Brain microvascular endothelial cell (primary cell): ENCODE measurements at regions not wholly inside any gene's neighbourhood (a gene's known extent, or its start where the extent isn't known, plus 50 kb on each side); places are given as distances from the start of the nearest gene placed in this dataset.

ENCODE experiments used
- DNase-seq: peaks from one replicate; pipeline ENCODE4 v3.0.0-alpha.2; 2020
- H3K27ac ChIP-seq: fragments of 250-450 bp; sonication (Bioruptor Pico); 2 replicates; pipeline ENCODE4 v1.5.1; 2020; ENCODE audit warnings: mild to moderate bottlenecking, moderate library complexity
- H3K27me3 ChIP-seq: fragments of 250-450 bp; sonication (Bioruptor Pico); replicated peaks from 2 replicates; pipeline ENCODE4 v1.5.1; 2020; ENCODE audit warnings: mild to moderate bottlenecking
- H3K36me3 ChIP-seq: fragments of 250-450 bp; sonication (Bioruptor Pico); replicated peaks from 2 replicates; pipeline ENCODE4 v1.5.1; 2020; ENCODE audit warnings: mild to moderate bottlenecking
- H3K4me3 ChIP-seq: 2 replicates; pipeline ENCODE4 v1.5.1; 2011; ENCODE audit warnings: low read depth, mild to moderate bottlenecking, control low read depth, low read length, moderate library complexity
- in situ Hi-C: cut with HindIII; loops from 2 replicates; pipeline ENCODE4 v1.10.0; 2017; ENCODE audit warnings: low sequenced_read_pairs, low pct_ligation_motif_present
- TF ChIP-seq, protein P1 (sequence below): IDR thresholded peaks from 2 replicates; pipeline ENCODE4 v1.5.1; 2011; ENCODE audit warnings: low read depth, mild to moderate bottlenecking, moderate library complexity, low read length, control low read depth, inconsistent platforms; ENCODE audit errors: missing control alignments

DNA sequence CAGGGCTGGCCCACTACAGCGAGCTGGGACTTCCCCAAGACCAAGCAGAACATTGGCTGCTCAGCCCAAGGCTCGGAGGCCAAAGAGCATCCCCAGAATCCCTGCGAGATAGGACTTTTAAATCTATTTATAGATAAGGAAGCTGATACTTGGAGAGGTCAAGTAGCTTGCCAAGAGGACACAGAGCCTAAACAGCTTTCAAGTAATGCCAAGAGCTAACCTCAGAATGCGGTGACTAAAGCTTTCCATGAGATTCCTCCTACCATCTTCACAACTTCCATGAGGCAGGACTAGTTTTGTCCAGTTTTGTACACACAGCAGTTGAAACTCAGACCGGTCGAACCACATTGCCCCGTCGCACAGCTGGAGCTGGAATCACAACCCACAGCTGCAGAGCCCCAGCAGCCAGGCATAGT lies 168.1 kb upstream of the TOP1 start:
- in situ Hi-C loops = no loop called here
- DNase-seq = peak; percentile 71
- no peak overlapping the region for H3K27ac ChIP-seq
- H3K36me3 ChIP-seq = no peaks in the 10 kb centered on the region
- TF ChIP-seq, protein P1, sequence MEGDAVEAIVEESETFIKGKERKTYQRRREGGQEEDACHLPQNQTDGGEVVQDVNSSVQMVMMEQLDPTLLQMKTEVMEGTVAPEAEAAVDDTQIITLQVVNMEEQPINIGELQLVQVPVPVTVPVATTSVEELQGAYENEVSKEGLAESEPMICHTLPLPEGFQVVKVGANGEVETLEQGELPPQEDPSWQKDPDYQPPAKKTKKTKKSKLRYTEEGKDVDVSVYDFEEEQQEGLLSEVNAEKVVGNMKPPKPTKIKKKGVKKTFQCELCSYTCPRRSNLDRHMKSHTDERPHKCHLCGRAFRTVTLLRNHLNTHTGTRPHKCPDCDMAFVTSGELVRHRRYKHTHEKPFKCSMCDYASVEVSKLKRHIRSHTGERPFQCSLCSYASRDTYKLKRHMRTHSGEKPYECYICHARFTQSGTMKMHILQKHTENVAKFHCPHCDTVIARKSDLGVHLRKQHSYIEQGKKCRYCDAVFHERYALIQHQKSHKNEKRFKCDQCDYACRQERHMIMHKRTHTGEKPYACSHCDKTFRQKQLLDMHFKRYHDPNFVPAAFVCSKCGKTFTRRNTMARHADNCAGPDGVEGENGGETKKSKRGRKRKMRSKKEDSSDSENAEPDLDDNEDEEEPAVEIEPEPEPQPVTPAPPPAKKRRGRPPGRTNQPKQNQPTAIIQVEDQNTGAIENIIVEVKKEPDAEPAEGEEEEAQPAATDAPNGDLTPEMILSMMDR = no peak
- H3K27me3 ChIP-seq = no peaks in the 10 kb centered on the region
- no peak overlapping the region for H3K4me3 ChIP-seq

DNA sequence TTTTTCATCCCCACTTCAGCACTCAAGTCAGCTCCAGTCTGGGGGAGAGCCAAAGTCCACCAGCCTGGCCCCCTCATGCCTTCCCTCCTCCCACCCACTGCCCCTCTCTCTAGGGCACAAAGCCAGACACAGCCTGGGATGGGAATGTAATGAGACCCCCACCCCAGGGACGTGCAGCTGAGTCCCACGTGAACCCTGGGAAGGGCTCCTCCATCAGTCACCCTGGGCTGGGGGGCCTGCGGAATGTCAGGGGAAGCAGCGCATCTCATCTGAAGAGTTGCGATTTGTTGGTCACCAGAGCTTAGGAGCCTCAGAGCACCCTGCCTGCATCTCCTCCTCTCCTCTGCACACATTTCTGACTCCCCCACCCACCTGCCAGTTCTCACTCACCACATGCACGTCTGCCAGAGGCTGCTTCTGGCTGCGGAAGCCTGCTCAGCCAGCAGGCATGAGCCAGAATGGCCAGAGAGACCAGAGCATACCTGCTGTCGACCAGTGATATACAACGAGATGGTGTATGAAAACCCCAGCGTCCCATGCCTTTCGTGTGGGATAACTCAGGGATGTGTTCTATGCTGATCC lies 167.1 kb upstream of the TOP1 start:
- in situ Hi-C loops = no loop called here

DNA sequence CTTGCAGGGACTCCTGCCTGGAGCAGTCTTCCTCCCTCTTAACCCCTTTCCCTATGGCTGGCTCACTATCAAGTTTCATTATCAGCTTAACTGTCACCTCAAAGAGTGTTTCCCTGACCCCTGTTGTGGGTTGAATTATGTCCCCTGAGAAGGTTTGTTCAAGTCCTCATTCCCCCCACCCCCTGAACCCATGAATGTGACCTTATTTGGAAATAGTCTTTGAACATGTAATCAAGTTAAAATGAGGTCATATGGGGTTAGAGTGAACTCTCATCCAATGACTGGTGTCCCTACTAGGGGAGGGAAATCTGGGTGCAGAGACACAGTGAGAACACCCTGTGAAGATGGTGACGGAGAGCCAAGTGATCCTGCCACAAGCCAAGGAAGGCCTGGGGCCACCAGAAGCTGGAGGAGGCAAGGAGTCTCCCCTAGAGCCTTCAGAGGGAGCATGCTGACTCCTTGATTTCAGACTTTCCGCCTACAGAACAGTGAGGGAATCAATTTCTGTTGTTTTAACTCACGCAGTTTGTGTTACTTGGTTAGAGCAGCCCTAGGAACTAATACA lies 165.2 kb upstream of the TOP1 start:
- Histone ChIP-seq H3K4me3 (no peak overlapping the region), H3K36me3 (no peaks in the 10 kb centered on the region), H3K27ac (no peak overlapping the region), H3K27me3 (no peaks in the 10 kb centered on the region)
- in situ Hi-C loops = no loop called here
- no peak for DNase-seq
- TF ChIP-seq, protein P1 = no peak

More for the DNA sequence above, 167.1 kb upstream of the TOP1 start:
- DNase-seq = no peak
- Histone ChIP-seq H3K4me3 (no peak overlapping the region), H3K36me3 (no peaks in the 10 kb centered on the region), H3K27ac (no peak overlapping the region), H3K27me3 (no peaks in the 10 kb centered on the region)
- TF ChIP-seq, protein P1 = no peak

DNA sequence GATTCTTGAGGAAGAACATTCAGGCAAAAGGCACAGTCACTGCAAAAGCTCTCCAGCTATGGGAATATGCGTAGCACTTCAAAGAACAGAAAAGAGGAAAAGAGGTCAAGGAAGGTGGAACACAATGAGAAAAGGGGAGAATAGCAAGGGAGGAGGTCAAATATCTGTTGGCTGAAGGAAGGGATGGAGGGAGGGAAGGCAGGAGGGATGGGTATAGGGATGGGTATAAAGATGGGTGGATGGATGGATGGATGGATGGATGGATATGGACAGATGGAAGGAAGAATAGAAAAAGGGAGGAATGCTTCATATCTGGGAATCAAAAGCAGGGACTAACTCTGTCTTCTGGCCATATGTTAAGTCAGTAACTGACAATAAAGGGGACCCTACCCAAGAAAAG lies 164.2 kb upstream of the TOP1 start:
- DNase-seq = no peak
- no peak overlapping the region for H3K4me3 ChIP-seq
- in situ Hi-C loops = no loop called here
- no peaks in the 10 kb centered on the region for H3K27me3 ChIP-seq
- no peak overlapping the region for H3K27ac ChIP-seq
- no peaks in the 10 kb centered on the region for H3K36me3 ChIP-seq
- TF ChIP-seq, protein P1 = no peak

DNA sequence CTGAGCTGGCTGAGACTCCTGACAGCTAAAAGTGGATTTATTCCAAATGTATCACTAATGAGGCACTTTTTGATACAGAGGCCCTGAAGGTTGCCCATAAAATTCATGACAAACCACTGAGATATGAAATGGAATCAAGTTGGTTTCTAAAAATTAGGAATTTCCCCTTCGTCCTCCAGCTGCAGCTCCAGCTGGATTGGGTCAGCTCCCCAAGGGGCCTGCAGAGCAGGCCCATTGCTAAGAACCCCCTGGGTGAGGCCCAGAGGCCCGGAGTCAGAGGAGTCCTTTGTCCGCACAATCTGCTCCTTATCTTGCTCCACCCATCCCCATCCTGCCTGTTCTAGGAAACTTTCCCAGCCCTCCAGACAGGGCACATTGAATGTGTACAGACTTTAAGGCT lies 163.5 kb upstream of the TOP1 start:
- TF ChIP-seq, protein P1 = no peak
- Histone ChIP-seq H3K27ac (no peak overlapping the region), H3K27me3 (no peaks in the 10 kb centered on the region), H3K4me3 (no peak overlapping the region), H3K36me3 (no peaks in the 10 kb centered on the region)
- no peak for DNase-seq
- in situ Hi-C loops = no loop called here

DNA sequence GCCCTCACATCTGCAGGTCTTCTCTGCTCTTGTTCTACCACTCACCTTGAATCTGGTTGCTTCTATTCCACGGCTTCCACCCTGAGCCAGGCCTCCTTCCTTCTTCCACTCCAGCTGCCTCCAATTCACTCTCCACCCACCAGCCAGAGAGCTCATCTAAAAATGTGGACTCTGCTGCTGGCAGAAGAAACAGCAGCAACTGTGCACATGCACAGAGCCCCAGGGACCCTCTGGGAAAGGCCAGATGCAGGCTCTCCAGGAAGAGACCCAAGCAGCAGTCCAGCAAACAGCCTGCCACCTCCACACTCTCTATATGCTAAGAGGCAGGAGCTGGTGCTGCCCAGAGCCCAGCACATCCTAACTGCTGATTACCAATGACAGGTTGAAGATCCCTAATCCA lies 162.6 kb upstream of the TOP1 start:
- Histone ChIP-seq H3K27ac (no peak overlapping the region), H3K36me3 (no peaks in the 10 kb centered on the region), H3K27me3 (no peaks in the 10 kb centered on the region), H3K4me3 (no peak overlapping the region)
- DNase-seq = no peak
- TF ChIP-seq, protein P1 = no peak
- in situ Hi-C loops = no loop called here
